BE2C (cell line): ENCODE measurements at regions not wholly inside any gene's neighbourhood (a gene's known extent, or its start where the extent isn't known, plus 50 kb on each side); places are given as distances from the start of the nearest gene placed in this dataset.

Experiments
- DNase-seq: peaks from one replicate; pipeline ENCODE4 v3.0.0-alpha.2; 2020
- H3K27me3 ChIP-seq: fragments of 250-450 bp; sonication (Bioruptor Pico); 2 replicates; pipeline ENCODE4 v1.5.1; 2020; ENCODE audit warnings: mild to moderate bottlenecking
- H3K36me3 ChIP-seq: fragments of 250-450 bp; sonication (Bioruptor Pico); 2 replicates; pipeline ENCODE4 v1.5.1; 2020; ENCODE audit warnings: mild to moderate bottlenecking
- H3K4me1 ChIP-seq: fragments of 250-450 bp; sonication (Bioruptor Pico); 2 replicates; pipeline ENCODE4 v1.5.1; 2020
- H3K4me3 ChIP-seq: 2 replicates; pipeline ENCODE4 v1.5.1; 2011; ENCODE audit warnings: low read depth, low read length
- H3K9me3 ChIP-seq: fragments of 250-450 bp; sonication (Bioruptor Pico); 2 replicates; pipeline ENCODE4 v1.5.1; 2020
- CTCF ChIP-seq: IDR thresholded peaks from 2 replicates; pipeline ENCODE4 v1.5.1; 2012; ENCODE audit warnings: mild to moderate bottlenecking, low read depth, low read length

DNA sequence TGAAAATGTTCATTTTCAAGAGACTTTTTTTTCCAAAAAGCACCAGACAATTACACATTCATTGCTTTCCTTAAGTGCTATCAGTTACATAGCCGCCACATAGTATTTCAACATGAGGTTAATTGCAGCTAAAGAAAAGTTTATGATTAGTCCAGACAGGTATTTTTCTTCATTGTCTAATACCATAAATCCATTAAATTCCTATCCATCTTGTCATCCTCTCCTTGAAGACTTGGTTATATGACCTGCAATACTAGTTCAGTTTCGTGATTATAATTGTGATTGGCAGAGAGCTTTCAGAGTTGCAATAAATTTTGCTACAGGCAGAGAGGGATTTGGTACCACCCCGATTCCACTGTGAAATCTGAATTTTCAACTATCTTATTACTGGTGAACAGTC, 437.7 kb downstream of the GPATCH2 start:
- Histone ChIP-seq H3K9me3 (no peaks in the 10 kb centered on the region), H3K4me1 (no peaks in the 10 kb centered on the region), H3K4me3 (no peak overlapping the region), H3K36me3 (no peaks in the 10 kb centered on the region), H3K27me3 (no peaks in the 10 kb centered on the region)
- TF ChIP-seq CTCF = no peak
- no peak for DNase-seq

DNA sequence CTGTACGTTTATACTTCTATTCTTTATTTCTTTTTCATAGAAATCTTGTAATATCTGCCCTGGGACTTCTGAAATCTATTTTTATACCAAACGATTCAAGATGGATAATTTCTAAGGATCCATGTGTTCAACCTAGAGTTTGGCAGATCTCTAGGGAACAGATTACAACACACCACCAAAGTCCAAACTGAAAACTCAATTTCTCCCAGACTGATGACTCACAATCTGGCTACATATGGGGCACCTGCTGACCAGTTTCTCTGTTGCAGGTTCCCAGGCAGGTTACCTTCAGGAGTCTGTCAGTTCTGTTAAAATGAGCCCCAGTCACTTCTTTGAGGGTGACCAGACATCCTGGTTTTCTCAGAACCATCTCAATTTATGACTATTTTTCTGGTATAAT, 439.4 kb downstream of the GPATCH2 start:
- Histone ChIP-seq H3K36me3 (no peaks in the 10 kb centered on the region), H3K4me1 (no peaks in the 10 kb centered on the region), H3K4me3 (no peak overlapping the region), H3K27me3 (no peaks in the 10 kb centered on the region), H3K9me3 (no peaks in the 10 kb centered on the region)
- TF ChIP-seq CTCF = no peak
- DNase-seq = no peak

DNA sequence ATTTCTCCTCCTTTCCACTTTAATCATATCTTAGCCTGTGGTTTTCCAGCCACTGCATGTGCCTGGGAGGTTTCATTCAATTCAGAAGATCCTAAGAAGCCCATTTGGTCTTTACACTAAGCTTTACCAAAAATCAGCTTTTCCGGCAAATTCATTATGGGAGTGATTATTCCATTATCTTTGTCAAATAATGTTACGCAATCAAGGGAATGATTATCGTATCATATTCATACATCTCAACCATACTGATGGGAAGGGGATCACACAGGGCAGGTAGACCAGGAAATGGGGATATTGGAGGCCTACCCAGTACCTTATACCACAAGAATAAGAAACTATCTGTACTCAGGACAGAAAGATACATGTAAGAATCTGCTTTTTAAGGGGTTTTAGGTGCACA, 440.5 kb downstream of the GPATCH2 start:
- DNase-seq = no peak
- Histone ChIP-seq H3K27me3 (no peaks in the 10 kb centered on the region), H3K36me3 (no peaks in the 10 kb centered on the region), H3K9me3 (no peaks in the 10 kb centered on the region), H3K4me1 (no peaks in the 10 kb centered on the region), H3K4me3 (no peak overlapping the region)
- no peak for TF ChIP-seq CTCF

DNA sequence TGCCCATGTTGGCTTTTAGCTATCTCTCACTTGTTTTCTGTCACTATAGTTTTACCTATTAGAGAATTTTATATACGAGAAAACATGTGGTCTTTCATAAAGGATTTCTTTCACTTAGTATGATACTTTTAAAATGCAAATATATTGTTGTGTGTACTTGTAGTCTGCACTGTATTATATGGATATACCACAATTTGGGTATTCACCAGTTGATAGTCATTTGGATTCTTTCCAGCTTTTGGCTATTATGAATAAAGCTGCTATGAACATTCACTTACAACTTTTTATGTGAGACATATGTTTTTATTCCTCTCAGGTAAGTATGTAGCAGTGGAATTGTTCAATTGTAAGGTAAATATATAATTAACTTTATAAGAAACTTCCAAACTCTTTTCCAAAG, 441.5 kb downstream of the GPATCH2 start:
- no peak for DNase-seq
- no peak for TF ChIP-seq CTCF
- Histone ChIP-seq H3K4me1 (no peaks in the 10 kb centered on the region), H3K9me3 (no peaks in the 10 kb centered on the region), H3K36me3 (no peaks in the 10 kb centered on the region), H3K27me3 (no peaks in the 10 kb centered on the region), H3K4me3 (no peak overlapping the region)

DNA sequence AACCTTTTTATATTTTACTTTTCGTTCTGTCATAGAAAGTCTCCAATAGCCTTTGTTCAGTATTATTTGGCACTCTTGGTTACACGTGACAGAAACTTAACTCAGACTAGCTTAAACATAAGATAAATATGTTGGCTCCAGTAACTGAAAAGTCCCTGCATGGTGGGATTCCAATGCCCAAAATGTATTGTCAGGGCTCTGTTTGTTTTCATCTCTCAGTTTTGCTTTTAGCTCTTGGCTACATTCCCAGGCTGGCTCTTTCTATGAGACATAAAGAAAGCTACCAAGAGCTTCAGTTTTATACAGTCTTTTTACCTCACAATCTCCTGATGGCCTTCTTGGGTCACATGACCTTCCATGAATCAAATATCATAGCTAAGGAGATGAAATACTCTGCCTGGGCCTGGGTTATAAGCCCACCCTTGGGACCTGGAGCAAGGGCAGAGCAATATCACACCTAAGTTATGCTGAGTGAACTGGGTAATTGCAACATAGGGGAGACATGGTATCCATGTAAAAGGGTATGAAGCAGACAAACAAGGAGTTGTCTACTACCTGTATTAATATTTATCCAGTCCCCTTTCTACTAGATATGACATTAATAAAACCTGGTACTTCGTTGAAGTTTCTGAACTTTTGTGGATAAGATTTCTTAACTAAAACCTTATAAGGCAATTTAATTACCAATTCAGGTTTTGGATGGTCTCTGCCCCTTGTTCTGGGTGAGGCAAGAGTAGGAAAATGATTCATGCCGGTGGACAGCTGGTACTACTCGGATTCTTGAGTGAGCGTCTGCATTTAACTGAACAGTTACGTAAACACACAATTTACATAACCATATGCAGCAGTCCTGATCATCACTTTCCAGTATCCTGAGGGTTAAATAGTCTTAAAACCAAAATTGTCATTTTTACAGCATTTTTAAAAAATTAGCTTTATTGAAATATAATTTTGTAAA, 442.3 kb downstream of the GPATCH2 start:
- no peak for TF ChIP-seq CTCF
- no peaks in the 10 kb centered on the region for H3K36me3 ChIP-seq
- no peak overlapping the region for H3K4me3 ChIP-seq
- H3K27me3 ChIP-seq = no peaks in the 10 kb centered on the region
- no peak for DNase-seq
- H3K9me3 ChIP-seq = no peaks in the 10 kb centered on the region
- no peaks in the 10 kb centered on the region for H3K4me1 ChIP-seq

- no peak overlapping the region for H3K4me3 ChIP-seq
- no peak for DNase-seq
- H3K9me3 ChIP-seq = no peaks in the 10 kb centered on the region
- no peaks in the 10 kb centered on the region for H3K27me3 ChIP-seq
- H3K4me1 ChIP-seq = no peaks in the 10 kb centered on the region
- no peak for TF ChIP-seq CTCF
- no peaks in the 10 kb centered on the region for H3K36me3 ChIP-seq
These were observed 444.2 kb downstream of the GPATCH2 start for GRCh38 chr1:217186664-217187063.
